H1 (cell line): ENCODE measurements at regions not wholly inside any gene's neighbourhood (a gene's known extent, or its start where the extent isn't known, plus 50 kb on each side); places are given as distances from the start of the nearest gene placed in this dataset.

Source experiments
- ASH2L ChIP-seq: fragments of 200-600, 300-600 bp; sonication (generic); IDR thresholded peaks from one replicate; pipeline ENCODE4 v1.7.1; 2017; ENCODE audit warnings: low read length
- CREB1 ChIP-seq: IDR thresholded peaks from 2 replicates; pipeline ENCODE4 v1.6.1; 2012; ENCODE audit warnings: inconsistent platforms
- CTCF ChIP-seq, 3 experiments: IDR thresholded peaks; 1 replicate in 2 of 3; 2 replicates in 1 of 3; pipeline versions ENCODE4 v1.5.1 to v1.6.1; 2011; ENCODE audit warnings: low read length in 3 of 3, mild to moderate bottlenecking in 3 of 3, inconsistent platforms in 2 of 3, low read depth in 1 of 3, moderate library complexity in 1 of 3; ENCODE audit not compliant: insufficient read depth in 1 of 3; ENCODE audit errors: control extremely low read depth in 1 of 3
- SIX5 ChIP-seq: IDR thresholded peaks from 2 replicates; pipeline ENCODE4 v1.6.1; 2011; ENCODE audit warnings: mild to moderate bottlenecking, low read depth, low read length

DNA sequence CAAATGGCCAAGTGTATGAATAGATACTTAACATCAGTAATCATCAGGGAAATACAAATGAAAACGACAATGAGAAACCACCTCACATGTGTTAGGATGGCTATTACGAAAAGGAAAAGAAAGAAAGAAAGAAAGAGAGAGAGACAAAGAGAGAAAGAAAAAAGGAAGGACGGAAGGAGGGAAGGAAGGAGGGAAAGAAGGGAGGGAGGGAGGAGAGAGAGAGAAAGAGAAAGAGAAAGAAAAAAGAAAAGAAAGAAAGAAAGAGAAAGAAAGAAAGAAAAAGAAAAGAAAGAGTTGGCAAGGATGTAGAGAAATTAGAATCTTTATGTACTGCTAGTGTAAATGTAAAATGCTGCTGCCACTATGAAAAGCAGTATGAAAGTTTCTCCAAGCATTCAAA is 90.7 kb upstream of the DPT start (continued):
- TF ChIP-seq CTCF (IDR thresholded peaks at IDR 0.05; ENCODE audit: control extremely low read depth in 1 of 3, insufficient read depth in 1 of 3, low read depth in 1 of 3, low read length in 3 of 3) (no peak), ASH2L (no peak), SIX5 (no peak), CREB1 (no peak)
